HG03103 (cell line): ENCODE measurements at regions not wholly inside any gene's neighbourhood (a gene's known extent, or its start where the extent isn't known, plus 50 kb on each side); places are given as distances from the start of the nearest gene placed in this dataset.

Experiments
- ATAC-seq: cut with Tn5 transposase; IDR thresholded peaks from one replicate; pipeline ENCODE4 v1.9.1; 2021; ENCODE audit warnings: low read depth; ENCODE audit not compliant: unreplicated experiment

GRCh38 chr4:11908205-11908604, 479.5 kb upstream of the HS3ST1 start:
- no peak for ATAC-seq

- no peak for ATAC-seq
These were observed 476.4 kb upstream of the HS3ST1 start for GRCh38 chr4:11904846-11905739.

- ATAC-seq, result no peak
These were observed 475.4 kb upstream of the HS3ST1 start for GRCh38 chr4:11904117-11904535.

GRCh38 chr4:11901089-11901488, 472.4 kb upstream of the HS3ST1 start:
- ATAC-seq, result no peak

- ATAC-seq, result no peak
These were observed 471.7 kb upstream of the HS3ST1 start for GRCh38 chr4:11900359-11900758.

- ATAC-seq, result no peak
These were observed 470.1 kb upstream of the HS3ST1 start for GRCh38 chr4:11898796-11899195.

GRCh38 chr4:11895766-11896165, 467.1 kb upstream of the HS3ST1 start:
- ATAC-seq, result no peak

GRCh38 chr4:11894977-11895376, 466.3 kb upstream of the HS3ST1 start:
- ATAC-seq, result no peak

- no peak for ATAC-seq
These were observed 465.5 kb upstream of the HS3ST1 start for GRCh38 chr4:11894221-11894620.

- no peak for ATAC-seq
These were observed 460.4 kb upstream of the HS3ST1 start for GRCh38 chr4:11889099-11889498.

- ATAC-seq, result no peak
These were observed 453.3 kb upstream of the HS3ST1 start for GRCh38 chr4:11881947-11882346.

- no peak for ATAC-seq
These were observed 452.7 kb upstream of the HS3ST1 start for GRCh38 chr4:11881364-11881763.

- no peak for ATAC-seq
These were observed 449.5 kb upstream of the HS3ST1 start for GRCh38 chr4:11878241-11878640.

GRCh38 chr4:11876104-11876503, 447.4 kb upstream of the HS3ST1 start:
- no peak for ATAC-seq

GRCh38 chr4:11869191-11869870, 440.6 kb upstream of the HS3ST1 start:
- ATAC-seq, result no peak

- ATAC-seq, result no peak
These were observed 437.7 kb upstream of the HS3ST1 start for GRCh38 chr4:11866391-11866790.

GRCh38 chr4:11860996-11861395, 432.3 kb upstream of the HS3ST1 start:
- no peak for ATAC-seq

- no peak for ATAC-seq
These were observed 429.2 kb upstream of the HS3ST1 start for GRCh38 chr4:11857881-11858280.

GRCh38 chr4:11847167-11847566, 418.5 kb upstream of the HS3ST1 start:
- no peak for ATAC-seq

- ATAC-seq, result no peak
These were observed 415.2 kb upstream of the HS3ST1 start for GRCh38 chr4:11843927-11844326.

GRCh38 chr4:11843340-11843739, 414.6 kb upstream of the HS3ST1 start:
- ATAC-seq, result no peak
